ENCODE measurements at regions not wholly inside any gene's neighbourhood (a gene's known extent, or its start where the extent isn't known, plus 50 kb on each side); places are given as distances from the start of the nearest gene placed in this dataset.
"Not testable (repeated sequence)": the region's sequence is repeated elsewhere in the genome, so short reads cannot be mapped to it uniquely, and the experiment has no call there.

- Histone ChIP-seq H3K27ac (ENCODE audit: low read depth in 2 of 2, low read length in 1 of 2) (no peak overlapping the region), H3K4me3 (ENCODE audit: low read depth in 1 of 2, low read length in 2 of 2) (no peak overlapping the region), H3K36me3 (ENCODE audit: control insufficient read depth in 2 of 2, insufficient read depth in 2 of 2, low read length in 1 of 2) (no peaks in the 10 kb centered on the region), H3K9me3 (ENCODE audit: control insufficient read depth in 2 of 2, insufficient read depth in 1 of 2, low read depth in 1 of 2, low read length in 1 of 2) (peaks cover 2 to 6% of the 10 kb centered on the region in 2 donors), H3K4me1 (ENCODE audit: control insufficient read depth in 2 of 2, insufficient read depth in 2 of 2, low read length in 1 of 2) (no peaks in the 10 kb centered on the region), H3K27me3 (ENCODE audit: control insufficient read depth in 1 of 2, insufficient read depth in 2 of 2, low read length in 2 of 2) (no peaks in the 10 kb centered on the region)
- 68 to 73% methylated on average over 9 of the region's 9 CpGs for WGBS, 2 donors
Observed at GRCh38 chr12:128111333-128111732, 155.6 kb upstream of the TMEM132C start.

DNA sequence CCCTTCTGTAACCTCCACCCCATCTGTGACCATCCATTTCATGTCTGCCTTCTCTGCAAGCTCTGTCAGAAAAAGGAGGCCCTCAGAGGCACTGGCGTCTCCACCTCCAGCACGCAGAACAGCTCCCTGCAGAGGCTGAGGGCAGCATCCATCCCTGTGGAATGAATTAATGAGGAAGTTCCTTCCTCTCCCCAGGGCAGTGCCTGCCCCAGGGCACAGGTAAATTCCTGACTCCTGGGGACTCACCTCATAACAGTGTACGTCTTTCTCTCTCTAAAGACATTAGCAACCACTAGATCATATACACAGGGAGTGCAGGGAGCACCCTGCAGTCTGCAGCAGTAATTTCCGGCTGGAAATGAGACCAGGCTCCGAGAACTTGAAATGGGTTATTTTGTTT is 155.0 kb upstream of the TMEM132C start:
- Histone ChIP-seq H3K4me1 (ENCODE audit: control insufficient read depth in 2 of 2, insufficient read depth in 2 of 2, low read length in 1 of 2) (no peaks in the 10 kb centered on the region), H3K9me3 (ENCODE audit: control insufficient read depth in 2 of 2, insufficient read depth in 1 of 2, low read depth in 1 of 2, low read length in 1 of 2) (peaks cover 2 to 6% of the 10 kb centered on the region in 2 donors), H3K27me3 (ENCODE audit: control insufficient read depth in 1 of 2, insufficient read depth in 2 of 2, low read length in 2 of 2) (no peaks in the 10 kb centered on the region), H3K27ac (ENCODE audit: low read depth in 2 of 2, low read length in 1 of 2) (no peak overlapping the region), H3K4me3 (ENCODE audit: low read depth in 1 of 2, low read length in 2 of 2) (no peak overlapping the region), H3K36me3 (ENCODE audit: control insufficient read depth in 2 of 2, insufficient read depth in 2 of 2, low read length in 1 of 2) (no peaks in the 10 kb centered on the region)
- WGBS, 2 donors, result 48 to 55% methylated on average over 5 of the region's 5 CpGs

GRCh38 chr12:128113250-128113649 is 153.7 kb upstream of the TMEM132C start:
- not testable (repeated sequence) for H3K4me1 ChIP-seq (ENCODE audit: control insufficient read depth in 2 of 2, insufficient read depth in 2 of 2, low read length in 1 of 2); H3K27me3 ChIP-seq (ENCODE audit: control insufficient read depth in 1 of 2, insufficient read depth in 2 of 2, low read length in 2 of 2); H3K36me3 ChIP-seq (ENCODE audit: control insufficient read depth in 2 of 2, insufficient read depth in 2 of 2, low read length in 1 of 2); H3K27ac ChIP-seq (ENCODE audit: low read depth in 2 of 2, low read length in 1 of 2); H3K9me3 ChIP-seq (ENCODE audit: control insufficient read depth in 2 of 2, insufficient read depth in 1 of 2, low read depth in 1 of 2, low read length in 1 of 2); H3K4me3 ChIP-seq (ENCODE audit: low read depth in 1 of 2, low read length in 2 of 2)
- 79 to 81% methylated on average over 5 of the region's 5 CpGs for WGBS, 2 donors

DNA sequence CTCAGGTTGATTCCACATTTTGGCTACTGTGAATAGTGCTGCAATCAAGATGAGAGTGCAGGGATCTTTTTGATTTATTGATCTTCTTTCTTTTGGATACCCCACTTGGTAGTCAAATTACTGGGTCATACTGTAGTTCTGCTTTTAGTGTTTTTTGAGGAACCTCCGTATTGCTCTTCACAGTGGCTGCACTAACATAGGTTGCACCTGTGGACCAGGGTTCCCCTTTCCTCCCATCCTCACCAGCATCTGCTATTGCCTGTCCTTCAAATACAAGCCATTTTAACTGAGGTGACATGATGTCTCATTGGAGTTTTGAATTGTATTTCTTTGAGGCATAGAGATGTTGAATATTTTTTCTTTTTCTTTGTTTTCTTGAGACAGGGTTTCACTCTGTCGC is 152.5 kb upstream of the TMEM132C start:
- peaks cover 2 to 6% of the 10 kb centered on the region in 2 donors for H3K9me3 ChIP-seq (ENCODE audit: control insufficient read depth in 2 of 2, insufficient read depth in 1 of 2, low read depth in 1 of 2, low read length in 1 of 2)
- WGBS, 2 donors, result 71 to 82% methylated on average over 2 of the region's 2 CpGs
- H3K4me1 ChIP-seq (ENCODE audit: control insufficient read depth in 2 of 2, insufficient read depth in 2 of 2, low read length in 1 of 2), result no peaks in the 10 kb centered on the region
- no peak overlapping the region for H3K27ac ChIP-seq (ENCODE audit: low read depth in 2 of 2, low read length in 1 of 2)
- H3K36me3 ChIP-seq (ENCODE audit: control insufficient read depth in 2 of 2, insufficient read depth in 2 of 2, low read length in 1 of 2), result no peaks in the 10 kb centered on the region
- H3K27me3 ChIP-seq (ENCODE audit: control insufficient read depth in 1 of 2, insufficient read depth in 2 of 2, low read length in 2 of 2), result no peaks in the 10 kb centered on the region
- no peak overlapping the region for H3K4me3 ChIP-seq (ENCODE audit: low read depth in 1 of 2, low read length in 2 of 2)

DNA sequence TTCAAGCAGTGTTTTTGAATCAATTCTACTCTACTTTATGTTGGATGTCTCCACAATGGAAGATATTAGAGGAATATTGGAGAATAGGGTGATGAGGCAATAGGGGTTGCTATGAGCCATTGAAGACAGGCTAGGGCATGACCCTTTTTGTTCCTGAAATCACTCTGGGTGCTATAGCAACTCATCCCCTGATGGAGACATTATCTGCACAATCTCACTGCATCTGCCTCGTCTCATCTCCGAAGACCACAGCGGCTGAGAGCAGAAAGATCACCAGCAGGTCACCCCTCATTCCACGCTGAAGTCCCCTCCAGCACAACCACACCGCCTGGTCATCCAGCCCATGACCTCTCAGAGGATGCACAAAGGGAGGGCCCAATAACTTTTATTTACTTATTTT is 150.4 kb upstream of the TMEM132C start:
- Histone ChIP-seq H3K9me3 (ENCODE audit: control insufficient read depth in 2 of 2, insufficient read depth in 1 of 2, low read depth in 1 of 2, low read length in 1 of 2) (peaks cover 2 to 10% of the 10 kb centered on the region in 2 donors), H3K4me1 (ENCODE audit: control insufficient read depth in 2 of 2, insufficient read depth in 2 of 2, low read length in 1 of 2) (no peaks in the 10 kb centered on the region), H3K27me3 (ENCODE audit: control insufficient read depth in 1 of 2, insufficient read depth in 2 of 2, low read length in 2 of 2) (no peaks in the 10 kb centered on the region), H3K4me3 (ENCODE audit: low read depth in 1 of 2, low read length in 2 of 2) (no peak overlapping the region), H3K36me3 (ENCODE audit: control insufficient read depth in 2 of 2, insufficient read depth in 2 of 2, low read length in 1 of 2) (no peaks in the 10 kb centered on the region), H3K27ac (ENCODE audit: low read depth in 2 of 2, low read length in 1 of 2) (no peak overlapping the region)
- WGBS, 2 donors, result 64 to 88% methylated on average over 5 of the region's 5 CpGs

DNA sequence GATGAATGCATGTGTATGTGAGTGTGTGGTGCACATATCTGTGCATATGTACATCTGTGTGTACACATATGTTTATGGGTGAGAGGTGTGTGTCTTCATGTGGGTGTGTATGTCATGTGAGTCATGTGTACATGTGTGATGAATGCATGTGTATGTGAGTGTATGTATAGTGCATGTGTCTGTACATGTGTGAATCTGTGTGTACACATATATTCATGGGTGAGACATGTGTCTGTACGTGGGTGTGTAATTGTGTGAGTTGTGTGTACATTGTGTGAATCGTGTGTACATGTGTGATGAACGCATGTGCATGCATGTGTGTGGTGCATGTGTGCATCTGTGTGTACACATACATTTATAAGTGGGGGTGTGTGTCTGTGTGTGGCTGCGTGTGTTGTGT is 146.9 kb upstream of the TMEM132C start:
- H3K27ac ChIP-seq (ENCODE audit: low read depth in 2 of 2, low read length in 1 of 2), result no peak overlapping the region
- no peak overlapping the region for H3K4me3 ChIP-seq (ENCODE audit: low read depth in 1 of 2, low read length in 2 of 2)
- no peaks in the 10 kb centered on the region for H3K4me1 ChIP-seq (ENCODE audit: control insufficient read depth in 2 of 2, insufficient read depth in 2 of 2, low read length in 1 of 2)
- 88 to 94% methylated on average over 4 of the region's 4 CpGs for WGBS, 2 donors
- no peaks in the 10 kb centered on the region for H3K36me3 ChIP-seq (ENCODE audit: control insufficient read depth in 2 of 2, insufficient read depth in 2 of 2, low read length in 1 of 2)
- H3K27me3 ChIP-seq (ENCODE audit: control insufficient read depth in 1 of 2, insufficient read depth in 2 of 2, low read length in 2 of 2), result no peaks in the 10 kb centered on the region
- peaks cover 2 to 7% of the 10 kb centered on the region in 2 donors for H3K9me3 ChIP-seq (ENCODE audit: control insufficient read depth in 2 of 2, insufficient read depth in 1 of 2, low read depth in 1 of 2, low read length in 1 of 2)

DNA sequence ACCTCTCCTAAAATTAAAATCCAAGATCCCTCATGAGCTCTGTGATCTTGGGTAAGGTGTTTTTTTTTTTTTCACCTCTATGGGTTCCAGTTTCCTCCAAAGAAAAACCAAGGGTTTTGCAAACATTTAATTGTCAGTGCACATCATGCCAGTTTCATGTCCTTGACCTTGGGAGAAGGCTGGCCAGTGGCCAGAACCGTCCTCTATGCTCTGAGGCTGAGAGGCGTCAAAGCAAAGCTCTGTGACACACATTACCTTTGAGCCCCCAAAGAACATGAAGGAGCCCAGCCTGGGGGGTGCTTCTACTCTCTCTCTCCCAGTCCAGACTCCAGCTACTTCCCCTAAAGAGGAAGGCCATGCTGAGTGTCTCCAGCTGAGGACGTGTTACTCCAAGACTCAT is 145.5 kb upstream of the TMEM132C start:
- no peaks in the 10 kb centered on the region for H3K27me3 ChIP-seq (ENCODE audit: control insufficient read depth in 1 of 2, insufficient read depth in 2 of 2, low read length in 2 of 2)
- no peaks in the 10 kb centered on the region for H3K4me1 ChIP-seq (ENCODE audit: control insufficient read depth in 2 of 2, insufficient read depth in 2 of 2, low read length in 1 of 2)
- WGBS, 2 donors, result 63 to 67% methylated on average over 3 of the region's 3 CpGs
- H3K36me3 ChIP-seq (ENCODE audit: control insufficient read depth in 2 of 2, insufficient read depth in 2 of 2, low read length in 1 of 2), result no peaks in the 10 kb centered on the region
- no peak overlapping the region for H3K4me3 ChIP-seq (ENCODE audit: low read depth in 1 of 2, low read length in 2 of 2)
- no peak overlapping the region for H3K27ac ChIP-seq (ENCODE audit: low read depth in 2 of 2, low read length in 1 of 2)
- peaks cover 2 to 7% of the 10 kb centered on the region in 2 donors for H3K9me3 ChIP-seq (ENCODE audit: control insufficient read depth in 2 of 2, insufficient read depth in 1 of 2, low read depth in 1 of 2, low read length in 1 of 2)

DNA sequence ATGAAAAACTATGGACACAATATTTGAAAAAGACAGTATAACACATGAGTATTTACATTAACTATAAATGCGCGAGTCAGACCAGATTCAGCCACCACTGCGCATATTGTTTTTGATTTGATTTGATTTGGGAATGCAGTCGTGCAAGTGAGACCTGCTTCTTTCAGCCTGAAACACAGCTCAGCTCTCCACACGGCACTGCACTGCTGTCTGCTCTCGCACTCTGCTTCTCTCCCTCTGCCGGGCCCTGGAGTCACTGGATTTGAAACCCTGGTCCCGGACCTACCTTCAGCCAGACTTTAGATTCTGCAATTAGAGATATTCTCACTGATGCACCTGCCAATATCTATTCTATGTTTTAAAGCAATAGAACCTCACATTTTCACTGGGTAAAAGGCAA is 143.9 kb upstream of the TMEM132C start:
- no peaks in the 10 kb centered on the region for H3K27me3 ChIP-seq (ENCODE audit: control insufficient read depth in 1 of 2, insufficient read depth in 2 of 2, low read length in 2 of 2)
- H3K4me3 ChIP-seq (ENCODE audit: low read depth in 1 of 2, low read length in 2 of 2), result no peak overlapping the region
- 91% methylated on average over 8 of the region's 8 CpGs for WGBS, 2 donors
- peaks cover 2 to 7% of the 10 kb centered on the region in 2 donors for H3K9me3 ChIP-seq (ENCODE audit: control insufficient read depth in 2 of 2, insufficient read depth in 1 of 2, low read depth in 1 of 2, low read length in 1 of 2)
- H3K27ac ChIP-seq (ENCODE audit: low read depth in 2 of 2, low read length in 1 of 2), result no peak overlapping the region
- H3K36me3 ChIP-seq (ENCODE audit: control insufficient read depth in 2 of 2, insufficient read depth in 2 of 2, low read length in 1 of 2), result no peaks in the 10 kb centered on the region
- no peaks in the 10 kb centered on the region for H3K4me1 ChIP-seq (ENCODE audit: control insufficient read depth in 2 of 2, insufficient read depth in 2 of 2, low read length in 1 of 2)

- WGBS, 2 donors, result 69 to 73% methylated on average over 4 of the region's 4 CpGs
- Histone ChIP-seq H3K4me3 (ENCODE audit: low read depth in 1 of 2, low read length in 2 of 2) (no peak overlapping the region), H3K36me3 (ENCODE audit: control insufficient read depth in 2 of 2, insufficient read depth in 2 of 2, low read length in 1 of 2) (no peaks in the 10 kb centered on the region), H3K9me3 (ENCODE audit: control insufficient read depth in 2 of 2, insufficient read depth in 1 of 2, low read depth in 1 of 2, low read length in 1 of 2) (peaks cover 3 to 4% of the 10 kb centered on the region in 2 donors), H3K27me3 (ENCODE audit: control insufficient read depth in 1 of 2, insufficient read depth in 2 of 2, low read length in 2 of 2) (no peaks in the 10 kb centered on the region), H3K4me1 (ENCODE audit: control insufficient read depth in 2 of 2, insufficient read depth in 2 of 2, low read length in 1 of 2) (no peaks in the 10 kb centered on the region), H3K27ac (ENCODE audit: low read depth in 2 of 2, low read length in 1 of 2) (no peak overlapping the region)
Observed at GRCh38 chr12:128131955-128132354, 135.0 kb upstream of the TMEM132C start.

- 69 to 72% methylated on average over 7 of the region's 7 CpGs for WGBS, 2 donors
- H3K27me3 ChIP-seq (ENCODE audit: control insufficient read depth in 1 of 2, insufficient read depth in 2 of 2, low read length in 2 of 2), result no peaks in the 10 kb centered on the region
- no peaks in the 10 kb centered on the region for H3K36me3 ChIP-seq (ENCODE audit: control insufficient read depth in 2 of 2, insufficient read depth in 2 of 2, low read length in 1 of 2)
- H3K4me3 ChIP-seq (ENCODE audit: low read depth in 1 of 2, low read length in 2 of 2), result no peak overlapping the region
- no peaks in the 10 kb centered on the region for H3K4me1 ChIP-seq (ENCODE audit: control insufficient read depth in 2 of 2, insufficient read depth in 2 of 2, low read length in 1 of 2)
- H3K27ac ChIP-seq (ENCODE audit: low read depth in 2 of 2, low read length in 1 of 2), result no peak overlapping the region
- peaks cover 4 to 6% of the 10 kb centered on the region in 2 donors for H3K9me3 ChIP-seq (ENCODE audit: control insufficient read depth in 2 of 2, insufficient read depth in 1 of 2, low read depth in 1 of 2, low read length in 1 of 2)
Observed at GRCh38 chr12:128133321-128134073, 133.5 kb upstream of the TMEM132C start.
